HG03469 (cell line): ENCODE measurements at regions not wholly inside any gene's neighbourhood (a gene's known extent, or its start where the extent isn't known, plus 50 kb on each side); places are given as distances from the start of the nearest gene placed in this dataset.

Experiments used
- ATAC-seq: cut with Tn5 transposase; IDR thresholded peaks from one replicate; pipeline ENCODE4 v1.9.1; 2021; ENCODE audit warnings: mild to moderate bottlenecking, moderate library complexity, moderate number of reproducible peaks; ENCODE audit not compliant: unreplicated experiment

DNA sequence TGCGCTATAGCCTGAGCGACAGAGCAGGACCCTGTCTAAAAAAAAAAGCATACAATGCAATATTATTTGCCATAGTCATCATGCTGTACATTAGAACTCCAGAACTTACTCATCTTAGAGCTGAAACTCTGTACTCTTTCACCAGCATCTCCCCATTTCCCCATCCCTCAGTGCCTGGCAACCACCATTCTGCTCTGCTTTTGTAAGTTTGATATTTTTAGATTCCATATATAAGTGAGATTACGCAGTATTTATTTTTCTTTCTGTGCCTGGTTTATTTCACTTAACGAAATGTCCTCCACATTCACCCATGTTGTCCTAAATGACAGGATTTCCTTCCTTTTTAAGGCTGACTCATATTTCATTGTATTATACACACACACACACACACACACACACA, 121.8 kb downstream of the BBS10 start:
- ATAC-seq, result no peak

DNA sequence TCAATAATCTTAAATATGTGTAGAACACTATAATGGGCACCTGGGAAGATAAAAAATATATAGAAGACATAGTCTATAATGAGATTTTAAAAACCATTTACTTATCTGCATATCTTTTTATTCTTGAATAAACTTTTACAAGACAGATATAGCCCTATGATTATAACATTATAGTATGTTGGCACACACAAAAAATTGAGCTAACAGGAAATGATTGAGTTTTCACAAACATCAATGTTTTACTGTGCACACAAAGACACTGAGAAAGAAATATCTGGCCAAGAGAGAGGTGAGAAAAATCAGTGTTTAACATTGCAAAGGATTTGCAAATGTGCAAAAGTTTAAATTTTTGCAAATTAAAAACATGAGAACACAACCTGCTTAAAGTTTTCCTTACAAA, 124.3 kb downstream of the BBS10 start:
- ATAC-seq, result no peak

DNA sequence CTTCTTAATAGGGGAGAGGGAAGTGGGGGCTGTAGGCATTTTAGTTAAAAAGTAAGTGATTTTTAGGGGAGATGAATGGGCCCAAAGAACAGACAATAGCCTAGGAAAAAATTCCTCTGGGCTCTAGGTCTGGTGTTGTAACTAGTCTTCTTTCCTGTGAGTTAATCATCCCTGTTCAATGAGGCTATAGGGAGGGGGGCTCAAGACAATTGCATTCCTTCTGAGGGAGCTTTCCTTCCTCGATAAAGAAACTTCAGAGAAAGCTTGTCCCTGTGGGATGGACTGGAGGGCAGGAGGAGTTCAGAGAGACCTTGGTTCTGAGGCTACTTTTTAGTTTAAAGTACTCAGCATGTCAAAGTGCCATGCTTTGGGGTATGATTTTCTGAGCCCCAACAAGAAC, 127.2 kb downstream of the BBS10 start:
- ATAC-seq, result no peak

DNA sequence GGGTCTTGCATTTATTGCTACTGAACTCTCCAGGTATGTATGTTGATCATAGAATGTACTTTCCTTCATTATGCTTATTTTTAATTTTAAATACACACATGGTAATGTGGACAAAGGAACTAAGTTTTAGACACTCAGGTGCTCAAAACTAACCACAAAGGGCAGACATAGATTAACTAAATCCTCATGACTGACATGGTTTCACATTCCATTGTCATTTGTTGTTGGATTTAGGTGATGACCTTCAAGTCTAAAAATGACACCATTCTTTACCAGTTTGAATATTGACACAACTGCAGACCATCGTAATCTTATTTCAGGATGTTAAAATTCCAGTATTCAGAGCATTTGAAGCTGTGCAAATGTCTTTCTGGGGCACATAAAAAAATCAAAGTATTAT, 128.4 kb downstream of the BBS10 start:
- no peak for ATAC-seq

DNA sequence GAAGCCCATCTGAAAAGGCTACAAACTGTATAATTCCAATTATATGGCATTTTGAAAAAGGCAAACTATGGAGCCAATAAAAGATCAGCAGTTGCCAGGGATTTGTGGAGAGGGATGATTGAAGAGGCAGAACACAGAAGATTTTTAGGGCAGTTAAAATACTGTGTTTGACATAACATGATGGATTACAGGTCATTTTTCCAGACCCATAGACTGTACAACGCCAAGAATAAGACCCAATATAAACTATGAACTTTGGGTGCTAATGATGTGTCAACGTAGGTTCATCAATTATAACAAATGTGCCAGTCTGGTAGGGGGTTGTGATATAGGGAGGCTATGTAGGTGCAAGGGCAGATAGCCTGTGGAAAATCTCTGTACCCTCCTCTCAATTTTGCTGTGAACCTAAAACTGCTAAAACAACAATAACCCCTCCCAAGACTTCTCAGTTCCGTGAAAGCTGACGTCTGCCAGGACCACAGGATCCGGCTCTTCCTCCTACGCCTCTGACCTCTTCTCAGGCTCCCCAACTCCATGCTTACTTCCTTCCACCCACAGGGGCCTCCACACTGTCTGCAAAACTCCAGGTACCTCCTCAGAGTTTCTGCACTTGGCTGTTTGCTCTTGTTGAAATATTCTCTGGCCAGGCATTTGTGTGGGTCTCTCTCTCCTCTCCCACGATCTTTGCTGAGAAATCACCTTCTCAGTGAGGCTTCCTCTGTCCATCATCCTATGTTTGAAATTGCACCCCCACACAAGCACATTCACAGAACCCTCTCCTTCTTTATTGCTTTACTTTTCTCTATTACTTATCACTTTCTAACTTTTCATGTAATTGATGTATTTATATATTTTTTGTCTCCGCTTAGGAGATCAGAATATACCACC, 131.4 kb downstream of the BBS10 start:
- no peak for ATAC-seq

DNA sequence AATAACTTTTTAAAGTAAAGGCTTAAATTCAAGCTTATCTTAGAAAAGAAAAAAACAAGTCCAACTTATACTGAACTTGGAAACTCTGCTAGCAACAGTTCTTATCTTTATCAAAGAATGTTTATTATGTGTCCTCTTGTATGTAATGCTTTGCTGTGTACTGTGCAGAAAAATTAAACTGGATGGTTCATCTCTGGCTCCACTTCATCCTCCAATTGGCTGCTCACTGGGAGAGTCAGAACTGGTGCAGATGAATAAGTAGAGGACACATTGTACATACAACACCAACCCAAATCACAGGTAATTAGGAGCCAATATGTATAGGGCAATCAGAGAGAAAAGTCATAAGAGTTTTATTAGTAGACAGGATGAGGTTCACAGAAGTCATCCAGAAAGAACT, 123.6 kb upstream of the NAP1L1 start:
- no peak for ATAC-seq

DNA sequence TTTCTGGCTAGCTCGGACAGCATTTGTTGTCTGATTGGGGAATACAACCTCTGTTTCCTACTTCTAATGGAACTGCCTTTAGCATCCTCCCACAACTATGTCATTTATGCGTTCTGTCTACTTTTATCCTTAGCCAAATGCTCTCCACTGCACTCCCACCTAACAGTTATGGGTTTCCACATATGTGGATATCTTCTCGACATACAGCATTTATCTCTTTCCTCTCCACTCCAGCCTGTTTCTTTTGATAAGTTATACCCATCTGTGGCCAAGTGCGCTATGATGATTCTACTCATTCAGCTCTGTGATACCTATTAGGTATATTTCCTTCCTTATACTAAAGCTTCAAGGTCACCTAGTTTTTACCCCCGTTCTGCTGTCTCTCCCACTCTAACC, 122.2 kb upstream of the NAP1L1 start:
- ATAC-seq, result no peak

DNA sequence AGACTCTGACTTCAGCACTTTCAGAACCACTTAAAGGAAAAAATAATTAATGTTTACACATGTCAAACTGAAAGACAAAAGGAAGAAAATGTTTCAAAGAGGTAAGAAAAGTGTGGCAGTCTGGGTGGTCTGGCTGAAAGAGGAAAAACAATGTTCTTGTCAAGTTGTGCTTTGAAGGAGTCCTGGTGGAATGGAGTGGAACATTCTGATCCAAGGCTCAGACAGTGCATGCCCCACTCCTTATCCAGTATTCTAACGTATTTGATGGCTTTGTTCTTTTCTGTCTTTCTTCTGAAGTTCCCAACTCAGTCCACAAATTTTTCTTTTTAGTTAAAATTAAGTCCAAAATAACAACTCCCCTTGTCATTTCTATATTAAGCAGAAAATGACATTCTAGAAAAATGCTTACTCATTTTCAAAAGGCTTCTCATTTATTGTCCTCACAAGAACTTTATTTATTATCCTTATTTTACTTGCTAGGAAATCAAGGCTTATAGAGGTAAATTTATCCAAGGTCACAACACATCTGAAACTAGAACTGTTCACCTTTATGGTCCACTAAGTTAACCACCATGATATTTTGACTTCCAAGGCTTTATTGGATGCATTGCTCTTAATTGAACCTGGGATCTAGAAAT, 121.7 kb upstream of the NAP1L1 start:
- no peak for ATAC-seq

DNA sequence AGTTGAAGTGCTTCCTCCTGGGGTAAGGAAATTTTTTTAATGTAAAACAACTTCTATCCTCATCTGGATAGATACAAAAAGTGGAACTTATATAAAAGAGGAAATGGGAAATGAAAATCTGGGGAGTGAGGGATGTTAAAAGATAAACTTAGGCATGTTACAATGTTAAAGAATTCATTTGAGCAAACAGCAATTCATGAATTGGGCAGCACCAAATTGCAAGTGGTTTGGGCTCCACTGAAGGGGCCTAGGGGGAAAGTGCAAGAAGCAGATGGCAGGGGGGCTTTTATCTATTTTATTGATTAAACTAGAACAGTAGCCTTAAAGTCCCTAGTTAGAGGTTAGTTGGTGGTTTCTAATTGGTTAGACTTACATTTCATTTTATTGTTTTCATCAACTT, 118.1 kb upstream of the NAP1L1 start:
- no peak for ATAC-seq

DNA sequence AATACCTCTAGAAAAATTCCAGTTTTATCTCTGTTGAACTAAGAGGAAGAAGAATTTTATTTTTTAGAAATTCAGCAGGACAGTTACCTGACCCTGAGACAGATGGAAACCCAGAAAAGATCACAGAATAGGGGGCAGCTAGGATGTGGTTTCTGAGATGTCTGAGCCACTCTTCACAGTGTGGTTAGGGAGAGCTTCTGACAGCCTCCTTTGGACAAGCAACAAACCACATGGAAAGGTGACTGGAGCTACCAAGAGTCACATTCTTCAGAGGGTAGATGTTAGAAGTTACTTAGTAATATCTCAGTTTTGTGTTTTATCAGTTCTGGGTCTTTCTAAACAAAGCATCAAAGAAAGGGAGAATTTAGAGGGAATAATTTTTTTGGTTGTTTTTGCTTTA, 117.3 kb upstream of the NAP1L1 start:
- ATAC-seq, result no peak

DNA sequence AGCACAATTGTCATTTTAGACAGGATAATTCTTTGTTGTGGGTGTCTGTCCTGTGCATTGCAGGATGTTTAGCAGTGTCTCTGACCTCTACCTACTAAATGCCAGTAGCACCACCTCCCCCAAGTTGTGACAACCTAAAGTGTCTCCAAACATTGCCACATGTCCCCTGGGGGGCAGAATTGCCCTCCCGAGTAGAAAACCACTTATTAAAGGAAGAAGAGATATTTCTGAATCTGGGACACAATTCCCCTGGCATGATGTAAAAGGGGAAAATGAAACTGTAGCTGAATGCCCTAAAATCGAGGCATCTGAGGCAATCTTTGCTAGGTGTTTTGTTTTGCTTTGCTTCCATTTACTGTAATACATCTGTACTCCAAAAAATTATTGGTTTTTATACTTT, 116.8 kb upstream of the NAP1L1 start:
- ATAC-seq, result no peak

DNA sequence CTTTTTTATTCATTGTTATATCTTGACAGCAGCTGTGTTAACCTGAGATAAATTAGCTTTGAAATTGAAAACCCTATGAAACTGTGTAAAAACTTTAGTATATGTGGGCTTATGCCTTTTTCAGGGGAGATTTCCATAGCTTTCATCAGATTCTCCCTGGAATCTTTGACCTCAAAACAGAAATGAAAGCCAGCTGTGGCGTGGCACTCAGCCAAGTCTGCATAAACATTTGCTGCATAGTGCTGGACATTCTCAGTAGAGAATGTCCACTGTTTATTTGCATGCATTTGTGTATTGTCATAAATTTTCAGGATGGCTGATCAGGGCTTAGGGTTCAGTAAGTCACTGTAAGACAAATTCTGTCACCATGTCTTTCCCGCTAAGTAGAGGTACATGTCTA, 115.3 kb upstream of the NAP1L1 start:
- ATAC-seq, result no peak

DNA sequence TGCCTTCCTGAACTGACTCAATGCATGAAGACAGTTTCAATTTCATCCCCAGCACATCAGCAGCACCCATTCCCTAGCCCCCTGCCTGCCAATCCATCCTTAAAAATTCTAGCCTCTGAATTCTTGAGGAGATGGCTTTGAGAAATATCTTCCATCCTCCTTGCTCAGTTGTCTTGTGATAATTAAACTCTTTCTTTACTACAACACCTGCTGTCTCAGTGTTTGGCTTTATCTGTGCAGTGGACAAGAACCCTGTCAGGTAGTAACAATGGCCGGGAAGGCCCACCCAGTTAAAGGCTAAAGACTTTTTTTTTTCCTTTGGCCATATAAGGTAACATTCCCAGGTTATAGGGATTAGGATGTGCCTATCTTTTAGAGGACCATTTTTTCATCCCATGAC, 114.4 kb upstream of the NAP1L1 start:
- ATAC-seq, result no peak

DNA sequence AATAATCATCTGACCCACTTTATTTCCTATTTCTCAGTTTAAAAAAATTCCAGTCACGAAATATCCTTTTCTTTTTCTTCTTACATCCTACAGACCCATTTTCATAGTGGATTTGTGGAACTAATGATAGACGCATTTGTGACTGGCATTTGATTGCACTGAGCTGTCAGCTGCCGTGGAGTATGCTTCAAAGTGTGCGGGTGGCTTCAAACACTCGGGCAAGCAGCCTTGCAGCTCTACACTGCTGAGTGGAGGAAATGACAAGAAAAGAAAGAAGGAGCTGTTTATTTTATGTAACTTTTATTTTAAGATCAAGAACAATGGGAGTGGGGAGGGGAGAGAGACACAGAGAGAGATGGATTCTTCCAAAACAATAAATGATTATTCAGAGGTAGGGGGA, 112.8 kb upstream of the NAP1L1 start:
- no peak for ATAC-seq

DNA sequence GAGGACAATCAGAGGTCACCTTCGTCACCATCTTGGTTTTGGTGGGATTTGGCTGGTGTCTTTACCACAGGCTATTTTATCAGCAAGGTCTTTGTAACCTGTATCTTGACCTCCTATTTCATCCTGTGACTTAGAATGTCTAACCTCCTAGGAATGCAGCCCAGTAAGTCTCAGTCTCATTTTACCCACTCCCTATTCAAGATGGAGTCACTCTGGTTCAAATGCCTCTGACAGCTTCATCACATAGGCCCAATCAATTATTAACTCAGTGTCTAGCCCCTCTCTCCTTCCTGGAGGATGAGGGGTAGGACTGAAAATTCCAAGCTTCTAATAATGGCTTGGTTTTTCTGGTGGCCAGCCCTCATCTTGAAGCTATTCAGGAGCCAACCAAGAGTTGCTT, 111.4 kb upstream of the NAP1L1 start:
- no peak for ATAC-seq

DNA sequence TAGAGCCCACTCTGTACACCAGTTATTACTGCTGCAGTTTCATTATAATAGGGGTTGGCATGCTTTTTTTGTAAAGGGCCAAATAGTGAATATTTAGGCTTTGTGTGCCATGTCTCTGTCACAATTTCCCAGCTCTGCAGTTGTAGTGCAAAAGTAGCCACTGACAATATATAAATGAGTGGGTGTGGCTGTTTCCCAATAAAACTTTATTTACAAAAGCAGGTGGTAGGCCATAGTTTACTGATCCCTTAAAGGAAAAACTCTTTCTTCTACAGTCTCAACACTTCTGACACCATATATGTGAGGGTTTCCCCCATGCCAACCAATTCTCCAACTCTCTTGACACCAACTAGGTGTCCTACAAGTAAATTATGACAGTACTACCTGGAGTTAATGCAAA, 110.2 kb upstream of the NAP1L1 start:
- no peak for ATAC-seq

DNA sequence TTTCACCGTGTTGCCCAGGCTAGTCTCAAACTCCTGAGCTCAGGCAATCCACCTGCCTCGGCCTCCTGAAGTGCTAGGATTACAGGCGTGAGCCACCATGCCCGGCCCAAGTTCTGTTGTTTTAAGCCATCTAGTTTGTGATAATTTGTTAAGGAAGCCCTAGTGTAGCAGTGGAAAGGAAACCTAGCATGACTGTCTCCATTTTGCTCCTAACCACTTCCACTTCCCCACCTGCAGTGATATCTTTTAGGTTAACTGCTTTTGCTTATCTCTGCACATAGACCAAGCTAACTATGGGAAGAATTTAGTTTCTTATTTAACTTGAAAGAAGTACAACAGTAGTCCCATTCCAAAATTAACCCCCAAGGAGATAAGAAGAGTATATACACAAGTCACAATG, 109.5 kb upstream of the NAP1L1 start:
- ATAC-seq, result no peak

DNA sequence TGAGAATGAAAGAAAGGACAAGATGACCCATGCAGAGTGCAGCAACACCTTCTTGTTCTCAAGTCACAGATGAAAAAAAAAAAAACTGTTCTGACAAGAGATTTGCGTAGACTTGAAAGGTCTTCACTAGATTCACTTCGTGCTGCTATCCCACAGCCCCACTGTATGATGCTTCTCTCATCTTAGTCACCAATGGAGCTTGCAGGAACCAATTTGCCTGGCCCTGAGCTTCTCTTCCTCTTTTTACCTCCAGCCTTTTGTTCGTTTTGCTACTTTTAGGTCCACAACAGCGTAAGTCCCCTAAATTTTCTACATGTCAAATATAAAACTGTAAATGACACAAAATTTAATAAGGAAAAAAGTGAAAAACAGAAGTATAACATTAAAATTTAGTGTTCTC, 107.9 kb upstream of the NAP1L1 start:
- no peak for ATAC-seq

DNA sequence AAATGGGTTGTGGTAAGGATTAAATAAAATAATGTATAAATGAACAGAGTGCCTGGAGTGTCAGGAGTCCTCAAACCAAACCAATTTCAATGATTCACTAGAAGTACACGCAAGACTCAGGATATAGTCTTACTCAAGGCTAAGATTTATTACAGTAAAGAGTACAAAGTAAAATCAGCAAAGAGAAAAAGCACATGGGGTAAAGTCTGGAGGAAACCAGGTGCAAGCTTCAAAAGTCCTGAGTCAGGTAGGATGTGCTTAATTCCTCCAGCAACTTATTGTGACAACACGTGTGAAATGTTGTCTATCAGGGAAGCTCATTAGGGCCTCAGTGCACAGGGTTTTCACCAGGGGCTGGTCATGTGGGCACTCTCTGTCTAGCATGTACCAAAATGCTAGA, 105.8 kb upstream of the NAP1L1 start:
- ATAC-seq, result no peak

DNA sequence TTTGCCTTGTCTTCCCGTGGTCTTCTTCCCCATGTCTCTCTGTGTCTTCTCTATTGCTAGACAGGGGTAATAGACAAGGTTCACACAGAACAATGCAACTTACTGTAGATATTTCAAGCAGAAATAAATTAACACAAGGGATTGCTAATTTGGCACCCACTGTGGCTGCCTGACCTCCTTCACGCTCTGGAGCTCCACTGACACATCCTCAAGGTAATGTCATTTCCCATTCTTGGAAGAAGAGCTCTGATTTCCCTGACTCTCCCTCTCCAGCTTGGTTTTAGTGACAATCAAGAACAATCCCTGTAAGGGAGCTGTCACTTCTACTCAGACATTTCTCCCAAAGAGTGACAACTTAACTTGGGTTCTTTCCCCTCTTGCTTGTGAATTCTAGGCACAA, 105.4 kb upstream of the NAP1L1 start:
- no peak for ATAC-seq

DNA sequence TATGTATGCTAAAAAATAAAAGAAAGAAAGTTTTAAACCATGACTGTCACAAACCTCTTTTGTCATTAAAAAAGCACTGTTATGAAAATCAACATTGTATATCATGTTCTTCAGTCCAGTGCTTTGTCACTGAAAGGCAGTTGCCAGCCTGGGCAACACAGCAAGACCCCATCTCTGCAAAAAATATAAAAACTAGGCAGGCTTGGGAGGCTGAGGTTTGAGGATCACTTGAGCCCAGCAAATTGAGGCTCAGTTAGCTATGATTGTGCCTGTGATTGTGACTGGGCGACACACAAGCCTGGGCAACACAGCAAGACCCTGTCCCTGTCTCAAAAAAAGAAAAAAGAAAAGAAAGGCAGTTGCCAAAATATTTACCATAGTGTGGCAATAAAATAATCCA, 102.7 kb upstream of the NAP1L1 start:
- no peak for ATAC-seq

DNA sequence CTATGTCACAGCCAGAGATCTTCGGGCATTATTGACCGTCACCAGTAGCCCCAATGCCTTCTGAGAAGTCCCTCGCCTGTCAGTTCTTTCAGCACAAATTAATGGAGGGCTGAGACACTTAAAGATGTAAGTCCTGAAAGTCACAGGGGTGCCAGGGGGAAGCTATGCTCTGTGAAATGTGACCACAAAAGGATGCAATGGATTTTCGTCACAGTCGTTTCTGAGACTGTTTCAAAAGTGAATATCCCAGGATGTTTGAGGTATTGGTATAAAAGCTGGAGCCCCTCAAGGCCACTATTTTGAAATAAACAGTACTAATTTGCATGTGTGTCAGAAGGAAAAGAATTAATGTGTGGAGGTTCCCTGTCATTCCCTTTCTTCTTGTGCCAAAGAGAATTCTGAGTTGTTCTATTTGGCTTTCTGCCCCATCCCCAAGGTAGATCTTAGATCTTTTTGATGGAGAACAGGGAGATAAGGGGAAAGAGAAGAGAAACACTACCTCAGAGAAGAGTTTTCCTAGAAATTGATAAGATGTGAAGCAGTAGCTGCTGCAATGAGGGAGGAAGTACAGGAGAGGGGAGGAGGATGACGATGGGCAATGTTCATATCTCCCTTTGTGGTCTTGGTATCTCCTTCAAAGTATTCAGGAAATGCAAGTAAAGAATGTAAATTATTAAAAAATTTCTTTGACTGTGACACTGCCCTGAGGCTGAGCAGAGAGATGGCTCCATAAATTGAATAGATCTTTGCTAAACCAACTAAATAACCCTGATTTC, 101.8 kb upstream of the NAP1L1 start:
- no peak for ATAC-seq
